HG02763 (cell line): ENCODE measurements at regions not wholly inside any gene's neighbourhood (a gene's known extent, or its start where the extent isn't known, plus 50 kb on each side); places are given as distances from the start of the nearest gene placed in this dataset.
A peak's percentile ranks its signal among the peaks of the same experiment; 100 is the strongest.

Experiments
- ATAC-seq: cut with Tn5 transposase; IDR thresholded peaks from one replicate; pipeline ENCODE4 v1.9.1; 2021; ENCODE audit warnings: mild to moderate bottlenecking, moderate library complexity; ENCODE audit not compliant: unreplicated experiment

GRCh38 chr9:109910671-109911518, 130.9 kb downstream of the PALM2AKAP2 start:
- ATAC-seq = no peak

GRCh38 chr9:109912082-109912582, 132.1 kb downstream of the PALM2AKAP2 start:
- ATAC-seq = no peak

- ATAC-seq = peak; percentile 45
These were observed 132.9 kb downstream of the PALM2AKAP2 start for GRCh38 chr9:109912726-109913460.

GRCh38 chr9:109913461-109913810, 133.4 kb downstream of the PALM2AKAP2 start:
- ATAC-seq = no peak

- peak; percentile 38 for ATAC-seq
These were observed 134.5 kb downstream of the PALM2AKAP2 start for GRCh38 chr9:109914280-109915027.

GRCh38 chr9:109916316-109916715, 136.3 kb downstream of the PALM2AKAP2 start:
- ATAC-seq = no peak

- ATAC-seq = peak; percentile 61
These were observed 138.6 kb downstream of the PALM2AKAP2 start for GRCh38 chr9:109918339-109919163.

GRCh38 chr9:109919736-109920408, 139.9 kb downstream of the PALM2AKAP2 start:
- no peak for ATAC-seq

- ATAC-seq = no peak
These were observed 142.8 kb downstream of the PALM2AKAP2 start for GRCh38 chr9:109922617-109923470.

GRCh38 chr9:109923471-109923760, 143.4 kb downstream of the PALM2AKAP2 start:
- no peak for ATAC-seq

GRCh38 chr9:109923806-109924205, 143.8 kb downstream of the PALM2AKAP2 start:
- no peak for ATAC-seq

GRCh38 chr9:109925799-109926198, 145.8 kb downstream of the PALM2AKAP2 start:
- ATAC-seq = no peak

GRCh38 chr9:109926421-109926869, 146.4 kb downstream of the PALM2AKAP2 start:
- no peak for ATAC-seq

GRCh38 chr9:109931623-109932022, 151.6 kb downstream of the PALM2AKAP2 start:
- ATAC-seq = no peak

- no peak for ATAC-seq
These were observed 154.3 kb downstream of the PALM2AKAP2 start for GRCh38 chr9:109934136-109934856.

- ATAC-seq = no peak
These were observed 154.8 kb downstream of the PALM2AKAP2 start for GRCh38 chr9:109934857-109935215.

- no peak for ATAC-seq
These were observed 155.5 kb downstream of the PALM2AKAP2 start for GRCh38 chr9:109935406-109936087.
